Uterus (tissue), 2 donors: ENCODE measurements at regions not wholly inside any gene's neighbourhood (a gene's known extent, or its start where the extent isn't known, plus 50 kb on each side); places are given as distances from the start of the nearest gene placed in this dataset.

Source experiments
- POLR2A ChIP-seq, 2 donors: fragments of 450-650 bp; IDR thresholded peaks; one replicate each; pipeline ENCODE4 v1.6.1; 2016; ENCODE audit warnings: antibody characterized with exemption in 2 of 2, mild to moderate bottlenecking in 1 of 2, moderate library complexity in 1 of 2
- TF ChIP-seq, protein P1 (sequence below), 4 experiments: fragments of 200-600 bp in 2 of 4; fragments of 450-650 bp in 2 of 4; sonication (generic) in 2 of 4; IDR thresholded peaks; one replicate each; pipeline ENCODE4 v1.5.1; 2016 to 2019; ENCODE audit warnings: antibody characterized with exemption in 4 of 4, mild to moderate bottlenecking in 2 of 4, moderate library complexity in 1 of 4

DNA sequence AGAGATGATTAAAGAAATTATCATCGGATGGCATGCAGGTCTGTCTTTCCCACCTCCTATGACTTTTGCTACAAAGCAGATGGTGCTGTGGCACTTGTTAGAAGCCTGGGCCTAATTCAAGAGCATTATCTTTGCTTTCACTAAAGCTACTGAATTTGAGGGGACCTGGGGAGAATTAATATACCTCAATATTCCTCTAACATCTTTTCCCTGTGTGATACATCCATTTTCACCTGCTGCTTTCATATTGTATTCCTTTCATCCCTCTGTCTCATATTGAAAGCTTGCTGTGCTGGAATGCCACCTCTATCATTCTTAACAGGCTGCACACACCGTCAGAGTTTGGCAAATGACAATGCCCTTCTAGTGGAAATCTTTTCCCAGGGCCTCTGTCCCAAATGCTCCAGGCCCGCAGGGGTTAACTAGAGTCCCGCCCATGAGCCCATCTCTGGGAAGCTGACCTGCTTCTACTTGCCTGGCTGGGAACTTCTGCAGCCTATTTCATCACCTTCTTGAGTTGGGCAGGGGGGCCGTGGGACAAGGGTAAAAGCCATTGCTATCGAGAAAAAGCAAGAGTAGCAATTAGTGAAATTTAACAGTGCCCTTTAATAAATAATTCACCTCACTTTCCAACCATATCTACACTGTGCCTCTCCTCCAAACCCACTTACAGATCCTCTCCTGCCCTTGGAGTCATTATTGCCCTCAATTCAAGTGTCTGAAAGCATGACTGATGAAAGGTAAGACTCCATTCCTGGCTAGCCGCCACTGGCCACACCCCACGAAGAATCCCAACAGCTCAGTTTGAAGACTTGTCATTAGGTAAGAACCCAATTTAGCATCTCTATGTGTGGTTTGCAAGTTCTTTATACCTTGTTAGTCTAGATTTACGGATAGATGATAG is 126.7 kb upstream of the BTG1 start:
- TF ChIP-seq, protein P1, sequence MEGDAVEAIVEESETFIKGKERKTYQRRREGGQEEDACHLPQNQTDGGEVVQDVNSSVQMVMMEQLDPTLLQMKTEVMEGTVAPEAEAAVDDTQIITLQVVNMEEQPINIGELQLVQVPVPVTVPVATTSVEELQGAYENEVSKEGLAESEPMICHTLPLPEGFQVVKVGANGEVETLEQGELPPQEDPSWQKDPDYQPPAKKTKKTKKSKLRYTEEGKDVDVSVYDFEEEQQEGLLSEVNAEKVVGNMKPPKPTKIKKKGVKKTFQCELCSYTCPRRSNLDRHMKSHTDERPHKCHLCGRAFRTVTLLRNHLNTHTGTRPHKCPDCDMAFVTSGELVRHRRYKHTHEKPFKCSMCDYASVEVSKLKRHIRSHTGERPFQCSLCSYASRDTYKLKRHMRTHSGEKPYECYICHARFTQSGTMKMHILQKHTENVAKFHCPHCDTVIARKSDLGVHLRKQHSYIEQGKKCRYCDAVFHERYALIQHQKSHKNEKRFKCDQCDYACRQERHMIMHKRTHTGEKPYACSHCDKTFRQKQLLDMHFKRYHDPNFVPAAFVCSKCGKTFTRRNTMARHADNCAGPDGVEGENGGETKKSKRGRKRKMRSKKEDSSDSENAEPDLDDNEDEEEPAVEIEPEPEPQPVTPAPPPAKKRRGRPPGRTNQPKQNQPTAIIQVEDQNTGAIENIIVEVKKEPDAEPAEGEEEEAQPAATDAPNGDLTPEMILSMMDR (IDR thresholded peaks at IDR 0.05), result no peak
- TF ChIP-seq POLR2A (IDR thresholded peaks at IDR 0.05), result no peak
